ENCODE measurements at regions not wholly inside any gene's neighbourhood (a gene's known extent, or its start where the extent isn't known, plus 50 kb on each side); places are given as distances from the start of the nearest gene placed in this dataset.
"Not testable (repeated sequence)": the region's sequence is repeated elsewhere in the genome, so short reads cannot be mapped to it uniquely, and the experiment has no call there.

DNA sequence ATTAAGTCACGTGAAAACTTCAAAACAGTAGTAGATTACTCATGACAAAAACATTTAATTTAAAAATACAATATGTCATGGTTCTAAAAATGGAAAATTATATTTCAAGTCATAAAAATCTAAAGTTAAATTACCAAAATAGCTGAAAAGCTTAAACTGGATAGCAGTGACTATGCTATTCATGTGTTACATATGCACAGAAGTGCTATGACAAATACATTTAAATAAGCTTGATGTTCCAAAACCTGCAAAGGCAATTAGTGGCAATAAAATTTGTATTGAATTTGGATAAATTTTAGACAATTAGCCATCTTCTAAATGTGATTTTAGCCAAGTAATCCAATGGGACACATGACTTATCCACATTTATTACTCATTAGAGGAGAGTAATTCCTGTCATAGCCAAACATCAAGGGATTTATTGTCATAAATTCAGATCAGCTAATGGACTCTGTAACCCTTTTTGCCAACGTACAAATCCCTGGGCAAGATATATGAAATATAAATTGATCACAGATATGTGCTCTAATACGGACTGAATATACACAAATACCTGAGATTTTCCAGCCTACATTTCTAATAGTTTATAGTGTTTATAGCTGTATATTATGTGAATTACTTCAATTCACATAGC, 419.4 kb downstream of the ISL1 start:
- DNase-seq = no peak

DNA sequence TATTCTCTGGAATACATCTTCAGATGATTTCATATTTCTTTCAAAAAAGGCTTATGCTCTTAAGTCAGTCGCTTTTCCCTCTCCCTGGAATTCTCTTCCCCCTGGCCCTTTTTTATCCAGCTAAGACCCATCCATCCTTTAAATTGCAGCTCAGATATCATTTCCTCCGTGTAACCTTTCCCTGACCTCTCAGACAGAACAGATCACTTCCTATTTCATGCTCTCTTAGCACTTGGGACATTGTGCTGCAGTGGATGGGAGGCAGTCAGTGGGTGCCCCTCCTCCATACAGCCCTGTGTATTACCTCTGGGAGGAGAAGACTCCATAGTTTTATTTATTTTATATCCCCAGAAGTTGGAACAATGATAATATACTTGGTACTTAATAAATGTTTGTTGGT, 423.4 kb downstream of the ISL1 start:
- no peak for DNase-seq

DNA sequence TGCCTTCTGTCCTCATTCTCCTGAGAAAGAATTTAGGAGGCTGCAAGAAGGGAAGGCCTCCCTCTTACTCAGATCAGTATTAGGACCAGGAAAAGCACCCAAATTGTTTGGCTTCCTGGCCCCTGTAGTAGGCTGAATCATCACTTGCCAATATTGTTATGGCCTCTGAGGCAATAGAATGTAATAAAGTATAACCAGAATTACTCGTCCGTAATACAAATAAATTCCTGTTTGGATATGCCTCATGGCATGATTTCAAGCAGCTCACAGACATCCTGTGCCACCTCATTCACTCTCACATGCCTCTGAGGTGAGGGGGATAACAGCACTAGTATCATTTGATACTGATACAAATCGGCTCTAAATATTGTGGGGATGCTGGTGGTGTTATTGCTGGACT, 427.3 kb downstream of the ISL1 start:
- no peak for DNase-seq

DNA sequence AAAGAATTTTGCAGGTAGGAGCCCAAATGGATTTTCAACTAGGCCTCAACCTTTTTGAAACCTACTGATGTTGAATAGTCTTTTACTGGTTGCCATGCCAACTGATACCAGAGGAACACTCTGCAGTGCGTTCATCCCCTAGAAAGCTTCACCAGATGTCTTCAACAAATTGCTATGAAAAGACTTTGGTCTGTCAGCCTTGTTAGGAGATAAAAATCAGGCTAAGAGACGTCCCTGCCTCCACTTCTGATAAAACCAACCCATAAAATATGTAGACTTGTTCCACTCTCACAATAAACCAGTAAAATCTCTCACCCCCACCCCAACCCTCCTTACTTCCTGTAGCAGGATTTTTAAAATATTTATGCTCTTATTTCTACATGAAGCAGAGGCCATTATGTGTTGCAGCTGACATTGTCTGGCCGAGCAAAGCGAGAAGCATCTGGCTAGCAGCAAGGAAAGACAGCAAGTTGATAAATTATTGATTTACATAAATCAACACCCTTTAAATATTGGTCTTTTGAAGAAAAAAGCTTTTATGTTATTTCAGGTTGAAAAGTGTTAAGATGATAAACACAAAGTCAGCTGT, 428.7 kb downstream of the ISL1 start:
- no peak for DNase-seq

DNA sequence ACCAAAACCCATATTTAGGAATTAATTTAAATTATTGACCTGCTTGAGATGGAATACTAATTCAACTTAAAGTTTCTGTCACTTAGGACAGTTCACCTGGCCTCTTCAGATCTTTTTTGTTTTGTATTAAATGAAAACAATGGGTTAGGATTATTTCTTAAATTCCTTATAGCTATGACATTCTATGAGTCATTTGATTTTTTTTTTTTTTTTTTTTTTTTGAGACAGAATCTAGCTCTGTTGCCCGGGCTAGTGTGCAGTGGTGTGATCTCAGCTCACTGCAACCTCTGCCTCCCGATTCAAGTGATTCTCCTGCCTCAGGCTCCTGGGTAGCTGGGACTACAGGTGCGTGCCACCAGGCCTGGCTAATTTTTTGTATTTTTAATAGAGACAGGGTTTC, 431.6 kb downstream of the ISL1 start:
- DNase-seq = not testable (repeated sequence)

DNA sequence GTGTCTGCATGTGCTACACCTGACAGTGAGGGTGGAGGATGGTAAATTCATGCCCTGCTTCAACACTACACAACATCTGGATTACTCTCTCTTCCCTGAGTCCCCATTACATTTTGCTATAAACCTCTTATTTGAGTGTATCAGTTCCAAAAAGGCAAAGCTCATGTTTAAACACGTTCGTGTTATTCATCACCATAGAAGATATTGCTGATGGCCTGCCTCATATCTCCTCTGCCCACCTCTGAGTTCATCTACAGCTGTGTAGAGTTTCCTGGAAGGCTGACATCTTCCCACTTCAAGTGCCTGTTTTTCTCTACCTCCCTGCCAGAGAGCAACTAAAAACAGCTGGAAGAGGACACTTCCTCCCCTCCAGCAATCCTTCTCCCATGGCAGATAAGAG, 433.2 kb downstream of the ISL1 start:
- no peak for DNase-seq

DNA sequence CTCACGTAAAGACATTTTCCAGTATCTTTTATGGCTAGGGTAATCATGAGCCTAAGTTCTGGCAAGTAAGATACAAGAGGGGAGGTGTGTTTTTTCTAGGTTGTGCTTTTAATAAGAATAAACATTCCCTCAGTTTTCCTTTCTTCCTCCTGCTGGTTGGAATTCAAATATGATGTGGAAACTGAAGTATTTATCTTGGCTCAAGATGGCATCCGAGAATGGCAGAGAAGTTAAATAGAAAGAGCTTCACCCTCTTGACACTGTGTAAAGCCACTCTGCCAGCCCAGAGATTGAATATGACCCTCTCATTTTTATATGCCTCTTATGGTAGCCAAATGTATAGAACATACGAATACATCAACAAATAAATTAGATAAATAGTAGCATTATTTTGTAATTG, 438.4 kb downstream of the ISL1 start:
- DNase-seq = no peak

DNA sequence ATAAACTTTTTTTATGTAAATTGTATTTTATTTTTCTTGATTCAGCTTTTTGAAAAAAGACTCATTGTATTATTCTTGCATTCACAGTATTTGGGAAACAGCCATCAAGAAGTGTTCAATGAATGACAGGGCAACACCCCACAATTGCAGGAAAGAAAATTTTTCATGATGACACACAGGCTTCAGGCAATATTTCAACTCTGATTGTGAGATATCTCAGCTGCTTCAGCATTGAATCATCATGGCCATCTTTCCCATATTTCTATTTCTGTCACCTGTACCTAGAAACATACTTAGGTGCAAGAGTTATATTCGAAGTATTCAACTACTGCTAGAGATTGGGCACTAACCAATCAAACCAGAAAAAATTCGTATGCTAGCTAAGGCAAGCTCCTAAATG, 446.0 kb downstream of the ISL1 start:
- DNase-seq = no peak

DNA sequence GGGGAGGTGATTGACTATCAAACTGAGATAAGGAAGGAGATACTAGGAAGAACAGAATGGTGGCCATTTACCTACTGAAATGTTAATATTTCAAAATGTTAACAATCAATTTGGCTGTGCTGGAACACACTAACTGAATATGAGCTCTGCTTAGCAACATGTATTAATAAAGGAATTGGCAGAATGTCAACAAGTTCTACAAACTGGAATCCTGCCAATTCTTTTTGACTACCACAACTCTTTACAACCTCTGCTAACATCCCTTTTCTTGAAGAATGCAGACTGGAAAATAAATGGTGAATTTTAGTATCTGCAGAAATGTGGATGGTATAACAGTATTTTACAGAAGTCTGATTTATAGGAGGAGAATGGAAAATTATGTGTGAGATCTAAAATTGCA, 446.4 kb downstream of the ISL1 start:
- DNase-seq = no peak

DNA sequence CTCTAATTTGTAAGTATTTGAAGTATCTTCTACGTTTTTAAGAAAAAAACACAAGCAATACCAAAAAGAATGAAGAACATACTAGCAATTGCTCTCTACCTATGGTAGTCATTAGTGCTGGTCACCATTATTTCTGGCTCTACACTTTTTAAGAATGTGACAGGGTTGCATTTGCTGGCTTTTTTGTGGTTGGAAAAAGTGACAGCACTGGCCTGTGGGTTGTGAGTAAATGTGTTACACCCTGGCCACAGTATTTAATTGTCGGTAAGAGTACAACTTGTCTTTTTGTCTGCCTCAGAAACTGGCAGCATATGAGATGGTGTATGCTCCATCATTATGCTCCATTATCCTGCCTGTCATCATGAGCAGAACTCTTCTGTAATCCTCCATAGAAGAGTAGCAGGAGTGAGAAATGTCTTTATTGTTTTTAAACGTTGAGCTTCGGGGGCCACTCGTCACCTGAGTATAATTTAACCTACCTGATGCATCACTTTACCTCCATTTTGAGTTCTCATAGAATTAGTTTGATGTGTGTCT, 449.8 kb downstream of the ISL1 start:
- no peak for DNase-seq

DNA sequence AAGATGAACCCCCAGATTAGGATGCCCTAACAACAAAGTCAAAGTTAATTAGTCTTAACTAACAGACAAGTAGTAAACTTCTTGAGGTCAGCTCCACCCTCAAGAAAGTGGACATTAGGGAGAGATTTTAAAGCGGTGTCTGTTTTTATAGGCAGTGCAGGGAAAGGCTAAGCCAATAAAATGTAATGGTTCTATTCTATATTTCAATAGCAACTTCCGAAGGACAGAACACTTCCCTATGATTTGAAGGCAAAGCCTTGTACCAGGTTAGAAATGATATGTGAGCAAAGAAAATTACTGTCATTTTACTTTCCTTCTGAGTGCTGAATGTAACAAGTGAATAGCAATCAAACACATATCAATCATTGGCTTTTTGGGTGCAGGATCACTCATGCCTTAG, 455.2 kb downstream of the ISL1 start:
- DNase-seq = no peak

DNA sequence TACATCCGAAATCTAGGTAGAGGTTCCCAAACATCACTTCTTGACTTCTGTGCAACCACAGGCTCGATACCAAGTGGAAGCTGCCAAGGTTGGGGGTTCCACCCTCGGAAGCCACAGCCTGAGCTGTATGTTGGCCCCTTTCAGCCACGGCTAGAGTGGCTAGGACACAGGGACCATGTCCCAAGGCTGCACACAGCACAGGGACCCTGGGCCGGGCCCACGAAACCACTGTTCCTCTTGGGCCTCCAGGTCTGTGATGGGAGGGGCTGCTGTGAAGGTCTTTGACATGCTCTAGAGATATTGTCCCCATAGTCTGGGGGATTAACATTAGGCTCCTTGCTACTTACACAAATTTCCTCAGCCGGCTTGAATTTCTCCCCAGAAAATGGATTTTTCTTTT, 460.6 kb downstream of the ISL1 start:
- DNase-seq = no peak

DNA sequence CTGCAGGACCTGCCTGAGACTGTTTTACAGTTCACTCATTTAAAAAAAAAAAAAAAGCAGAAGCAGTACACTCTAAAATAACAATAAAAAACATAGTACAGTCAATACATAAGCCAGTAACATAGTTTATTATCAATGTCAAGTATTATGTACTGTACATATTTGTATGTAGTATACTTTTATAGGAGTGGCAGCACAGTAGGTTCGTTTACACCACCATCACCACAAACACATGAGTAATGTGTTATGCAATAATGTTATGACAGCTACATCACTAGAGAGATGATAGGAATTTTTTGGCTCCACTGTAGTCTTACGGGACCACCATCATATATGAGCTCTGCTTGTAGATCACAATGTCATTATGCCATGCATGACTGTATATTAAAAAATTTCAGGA, 462.8 kb downstream of the ISL1 start:
- DNase-seq = no peak

DNA sequence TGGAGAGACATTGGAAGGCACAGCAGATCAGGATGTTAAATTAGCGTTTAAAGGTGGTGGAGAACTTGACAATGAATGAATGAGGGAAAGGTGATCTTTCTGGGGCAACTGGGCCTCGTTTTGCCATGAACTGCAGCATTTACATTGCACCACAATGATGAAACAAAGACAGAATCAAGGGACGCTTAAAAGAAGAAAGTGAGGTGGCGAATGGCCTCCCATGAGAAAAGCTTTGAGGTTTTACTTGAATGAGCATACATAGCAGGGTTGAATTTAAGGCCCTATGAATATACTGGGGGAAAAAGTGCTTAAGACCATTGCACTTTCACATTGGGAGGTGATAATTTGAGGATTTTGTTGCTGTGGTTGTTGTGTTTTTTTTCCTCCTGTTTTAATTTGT, 476.4 kb downstream of the ISL1 start:
- no peak for DNase-seq

DNA sequence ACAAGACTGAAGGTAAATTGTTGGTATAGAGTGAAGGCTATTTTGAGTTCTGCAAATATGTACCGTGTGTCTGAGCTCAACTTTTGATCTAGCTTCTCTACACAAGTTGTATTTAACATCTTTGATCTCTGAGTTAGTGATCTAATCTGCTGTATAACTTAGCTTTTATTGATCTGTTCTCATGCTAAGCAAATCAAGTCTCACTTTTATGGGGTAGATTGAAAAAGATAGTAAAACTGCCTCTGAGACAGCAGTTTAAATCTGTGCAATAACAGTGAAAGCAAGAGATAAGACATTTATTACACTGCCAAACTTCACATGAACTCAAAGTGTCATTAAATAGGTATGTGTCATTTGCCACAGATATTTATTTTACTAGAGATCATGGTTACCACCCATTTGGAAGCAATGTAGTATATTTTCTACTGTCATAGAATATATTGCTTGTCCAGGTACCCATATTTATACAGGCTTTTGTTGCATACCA, 477.3 kb downstream of the ISL1 start:
- no peak for DNase-seq

DNA sequence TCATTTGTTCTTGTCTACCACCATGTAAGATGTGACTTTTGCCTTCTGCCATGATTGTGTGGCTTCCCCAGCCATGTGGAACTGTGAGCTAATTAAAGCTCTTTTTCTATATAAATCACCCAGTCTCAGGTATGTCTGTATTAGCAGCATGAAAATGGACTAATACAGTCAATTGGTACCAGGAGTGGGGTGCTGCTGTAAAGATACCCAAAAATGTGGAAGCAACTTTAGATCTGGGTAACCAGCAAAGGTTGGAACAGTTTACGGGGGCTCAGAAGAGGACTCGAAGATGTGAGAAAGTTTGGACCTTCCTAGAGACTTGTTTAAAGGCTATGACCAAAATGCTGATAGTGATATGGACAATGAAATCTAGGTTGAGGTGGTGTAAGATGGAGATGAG, 488.9 kb downstream of the ISL1 start:
- DNase-seq = no peak

DNA sequence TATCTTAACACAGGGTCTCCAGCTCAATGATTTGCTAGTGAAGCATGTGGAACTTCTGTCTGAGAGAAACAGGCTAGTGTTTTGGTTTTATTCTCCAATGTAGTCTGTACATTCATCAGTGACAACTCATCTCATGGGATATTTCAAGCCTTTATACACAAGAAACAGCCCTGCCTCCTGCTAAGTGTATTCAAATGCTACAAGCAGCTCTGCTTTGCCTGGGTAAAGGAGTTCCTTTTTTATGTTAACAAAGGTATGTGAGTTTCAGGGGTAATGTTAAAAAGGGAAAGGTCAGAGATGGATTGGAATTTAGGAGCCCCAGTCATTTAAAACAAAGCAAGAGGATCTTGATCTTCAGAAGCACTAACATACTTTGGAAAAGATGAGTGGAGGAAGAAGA, 498.7 kb downstream of the ISL1 start:
- no peak for DNase-seq

DNA sequence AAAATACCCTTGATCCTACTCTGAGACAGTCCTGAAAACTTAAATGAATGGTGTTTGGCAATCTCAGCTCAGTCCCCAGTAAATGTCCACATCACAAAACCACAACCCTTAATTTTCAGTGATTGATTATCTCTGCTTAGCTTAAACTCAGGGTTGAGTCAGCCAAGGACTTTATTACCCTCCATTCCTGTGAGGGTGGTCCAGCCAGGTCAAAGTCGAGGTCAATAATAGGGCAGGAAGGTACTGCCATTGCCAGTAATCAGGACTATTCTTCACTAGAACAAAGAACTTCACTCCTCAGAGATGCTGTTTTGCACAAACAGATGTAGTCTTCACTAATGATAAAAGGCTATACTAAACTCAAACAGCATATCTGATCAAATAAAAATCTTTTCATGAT, 499.4 kb downstream of the ISL1 start:
- DNase-seq = no peak

DNA sequence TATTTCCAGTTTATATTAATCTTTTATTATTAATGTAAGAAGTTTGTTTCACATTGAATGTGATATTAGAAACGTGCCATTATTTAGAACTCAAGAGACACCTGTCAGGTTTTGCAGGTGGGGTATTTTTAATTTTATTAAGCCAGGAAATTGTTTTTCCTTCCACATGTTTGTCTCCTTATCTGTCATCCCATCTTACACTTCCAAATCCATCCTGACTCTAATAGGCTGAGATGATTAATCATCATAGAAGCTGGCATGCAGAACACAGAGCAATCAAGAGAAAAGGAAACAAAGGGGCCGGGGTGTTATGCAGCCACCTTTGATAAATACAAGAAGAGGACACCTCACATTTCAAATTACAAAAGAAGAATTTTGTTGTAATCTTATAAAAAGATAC, 506.5 kb downstream of the ISL1 start:
- no peak for DNase-seq

DNA sequence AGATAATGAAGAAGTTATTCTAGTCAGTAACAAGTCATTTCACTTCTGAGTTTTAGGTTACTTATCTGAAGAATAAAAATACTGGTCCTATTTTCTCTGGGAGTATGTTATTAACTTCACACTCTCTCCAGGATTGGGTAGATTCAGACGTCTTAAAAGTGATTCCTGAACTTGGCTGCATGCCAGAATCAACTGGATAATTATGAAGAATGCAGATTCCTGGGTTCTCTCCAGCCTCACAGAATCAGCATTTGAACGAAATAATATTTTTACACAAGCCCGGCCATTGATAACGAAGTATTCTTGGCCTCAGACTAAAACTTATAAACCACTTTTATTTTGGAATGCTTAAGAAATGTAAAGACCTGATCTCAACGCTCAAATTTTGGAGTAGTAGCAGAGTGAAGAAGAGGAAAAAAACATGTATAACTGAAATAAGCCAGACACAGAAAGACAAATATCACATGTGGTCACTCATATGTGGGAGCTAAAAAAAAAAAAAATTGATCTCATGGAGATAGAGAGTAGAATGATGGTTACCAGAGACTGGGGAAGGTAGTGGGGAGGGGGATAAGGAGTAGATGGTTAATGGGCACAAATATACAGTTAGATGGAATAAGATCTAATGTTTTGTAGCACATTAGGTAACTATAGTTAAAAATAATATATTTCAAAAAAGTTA, 507.3 kb downstream of the ISL1 start:
- no peak for DNase-seq

DNA sequence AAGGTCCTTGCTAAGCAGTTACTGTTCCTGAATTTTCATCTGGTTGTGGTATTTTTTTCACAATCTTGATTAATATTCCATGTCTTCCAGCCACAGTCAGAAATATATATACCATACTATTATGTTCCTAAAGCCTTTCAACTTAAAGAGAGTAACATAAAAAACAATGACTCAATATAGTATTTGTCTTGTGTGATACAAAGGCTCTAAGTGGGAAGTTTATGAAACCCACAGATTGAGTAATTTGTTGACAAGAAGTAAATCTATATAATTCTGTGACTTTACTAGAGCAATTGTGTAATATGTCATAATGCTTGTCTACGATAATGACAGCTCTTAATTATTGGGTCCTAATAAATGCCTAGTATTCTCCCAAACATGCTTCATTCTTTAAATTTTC, 509.4 kb downstream of the ISL1 start:
- DNase-seq = no peak

DNA sequence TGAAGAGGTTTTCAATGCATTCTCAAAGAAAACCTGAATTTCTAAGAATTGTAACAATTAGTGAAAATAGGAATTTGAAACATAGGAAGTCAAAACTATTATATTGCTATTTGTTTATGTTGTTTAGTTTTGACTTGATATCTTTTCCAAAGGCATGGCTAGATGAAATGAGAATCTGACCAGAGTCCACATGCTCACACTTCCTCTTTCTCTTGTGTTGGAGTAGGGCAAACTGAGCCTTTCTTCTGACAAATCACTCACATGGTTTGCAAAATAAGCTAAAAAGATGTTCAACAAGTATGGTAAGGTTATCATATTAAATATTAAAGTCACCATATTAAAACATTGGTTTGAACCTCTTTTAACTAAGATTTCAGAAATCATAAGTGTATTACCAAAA, 512.6 kb downstream of the ISL1 start:
- no peak for DNase-seq

DNA sequence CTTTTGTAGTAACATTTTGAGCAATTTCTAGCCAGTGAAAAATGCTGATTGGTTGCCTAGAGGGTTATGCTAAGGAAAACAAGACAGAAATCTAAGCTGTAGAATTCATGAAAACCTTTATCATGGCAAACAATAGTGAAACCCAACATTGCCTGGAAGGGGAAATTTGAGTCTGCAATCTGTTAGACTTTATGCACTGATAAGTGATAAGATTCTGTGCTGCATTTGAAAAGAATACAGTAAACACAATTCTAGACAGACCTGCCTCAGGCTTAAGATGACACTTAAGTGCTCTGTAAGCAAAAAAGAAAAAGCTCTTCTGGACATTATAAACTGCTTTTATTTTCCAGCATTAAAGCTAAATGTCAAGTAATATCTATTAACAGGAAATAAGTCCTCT, 519.3 kb downstream of the ISL1 start:
- DNase-seq = no peak

DNA sequence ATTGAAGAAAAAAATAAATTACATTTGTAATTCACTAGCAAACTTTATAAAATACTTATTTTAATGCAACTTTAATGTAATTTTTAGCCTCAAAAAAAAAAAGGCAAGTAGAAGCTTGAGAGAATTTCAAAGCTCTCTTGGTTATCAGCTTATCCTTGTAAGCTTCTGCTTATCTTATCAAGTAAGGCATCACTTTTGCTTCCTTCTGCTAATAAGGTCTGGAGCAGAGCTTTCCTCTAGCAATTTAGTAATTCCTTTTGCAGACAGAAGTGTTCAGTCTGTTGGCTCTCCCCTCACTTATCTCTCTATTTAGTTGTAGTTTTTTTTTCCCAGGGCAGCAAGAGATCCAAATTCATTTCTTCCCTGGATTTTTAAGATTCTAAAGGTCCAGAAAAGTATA, 525.0 kb downstream of the ISL1 start:
- no peak for DNase-seq

Data from NCI-H2171 treated with DMSO at 0.1 percent for 48 hours (cell line).